WTC11 (cell line): ENCODE measurements at regions not wholly inside any gene's neighbourhood (a gene's known extent, or its start where the extent isn't known, plus 50 kb on each side); places are given as distances from the start of the nearest gene placed in this dataset.
"Not testable (repeated sequence)": the region's sequence is repeated elsewhere in the genome, so short reads cannot be mapped to it uniquely, and the experiment has no call there.

Source experiments
- ATAC-seq: fragments of 200-7000 bp; cut with Tn5 transposase; 2 replicates; pipeline ENCODE4 v1.10.0; 2021; ENCODE audit warnings: mild to moderate bottlenecking, moderate library complexity
- CTCF ChIA-PET: fragments of 300-600 bp; sonication (Branson Sonifier 250); formaldehyde crosslinking; loops from one replicate; lab custom pipeline; 2021; ENCODE audit warnings: antibody characterized with exemption; lab: Charles Lee
- POLR2A ChIA-PET: fragments of 350-600 bp; sonication (Branson Sonifier 250); formaldehyde crosslinking; loops from one replicate; lab custom pipeline; 2021; ENCODE audit warnings: antibody characterized with exemption; lab: Charles Lee
- DNase-seq: peaks from one replicate; pipeline ENCODE4 v3.0.0; 2021; ENCODE audit warnings: low spot score
- H3K27ac Mint-ChIP-seq: 2 replicates; pipeline ENCODE4 v1.8.0; 2021; ENCODE audit warnings: mixed read lengths
- H3K27me3 Mint-ChIP-seq: 2 replicates; pipeline ENCODE4 v1.8.0; 2021; ENCODE audit warnings: low read depth, mild to moderate bottlenecking, moderate library complexity, mixed read lengths
- H3K36me3 Mint-ChIP-seq: 2 replicates; pipeline ENCODE4 v1.8.0; 2021; ENCODE audit warnings: mixed read lengths
- H3K4me1 Mint-ChIP-seq: 2 replicates; pipeline ENCODE4 v1.8.0; 2022; ENCODE audit warnings: mixed read lengths
- H3K4me3 Mint-ChIP-seq: 2 replicates; pipeline ENCODE4 v1.8.0; 2021; ENCODE audit warnings: mild to moderate bottlenecking, moderate library complexity, mixed read lengths
- H3K9me3 Mint-ChIP-seq: 2 replicates; pipeline ENCODE4 v1.8.0; 2021; ENCODE audit warnings: mixed read lengths
- CTCF ChIP-seq: fragments of 200-600 bp; IDR thresholded peaks from 2 replicates; pipeline ENCODE4 v1.8.0; 2022; ENCODE audit warnings: antibody characterized with exemption
- FOXJ3 ChIP-seq: sonication (generic); formaldehyde crosslinking; IDR thresholded peaks from 2 replicates; pipeline ENCODE4 v1.9.0; 2021; ENCODE audit warnings: missing genetic modification reagents, mild to moderate bottlenecking, borderline replicate concordance
- GRHL2 ChIP-seq: fragments of 250-450 bp; sonication (Bioruptor Pico); IDR thresholded peaks from 2 replicates; pipeline ENCODE4 v1.8.0; 2022; ENCODE audit warnings: mild to moderate bottlenecking, moderate library complexity; ENCODE audit not compliant: insufficient replicate concordance, severe bottlenecking
- GTF2I ChIP-seq: fragments of 250-450 bp; sonication (Bioruptor Pico); conservative IDR thresholded peaks from 2 replicates; pipeline ENCODE4 v1.4.0; 2021; ENCODE audit warnings: mild to moderate bottlenecking
- NFE2L1 ChIP-seq: sonication (generic); formaldehyde crosslinking; IDR thresholded peaks from 2 replicates; pipeline ENCODE4 v1.8.1; 2023; ENCODE audit warnings: missing genetic modification reagents
- NR1H2 ChIP-seq: sonication (generic); formaldehyde crosslinking; IDR thresholded peaks from 2 replicates; pipeline ENCODE4 v1.9.0; 2021; ENCODE audit warnings: mild to moderate bottlenecking, moderate library complexity, missing genetic modification reagents
- PREB ChIP-seq: sonication (generic); formaldehyde crosslinking; IDR thresholded peaks from 2 replicates; pipeline ENCODE4 v1.8.1; 2022; ENCODE audit warnings: mild to moderate bottlenecking, missing genetic modification reagents, moderate library complexity, borderline replicate concordance
- RORB ChIP-seq: fragments of 250-450 bp; sonication (Bioruptor Pico); IDR thresholded peaks from 2 replicates; pipeline ENCODE4 v1.9.0; 2021; ENCODE audit warnings: mild to moderate bottlenecking
- TP53 ChIP-seq: sonication (generic); formaldehyde crosslinking; IDR thresholded peaks from 2 replicates; pipeline ENCODE4 v1.8.1; 2023; ENCODE audit warnings: mild to moderate bottlenecking, missing genetic modification reagents
- ZBTB21 ChIP-seq: sonication (generic); formaldehyde crosslinking; IDR thresholded peaks from 2 replicates; pipeline ENCODE4 v1.8.1; 2023; ENCODE audit warnings: mild to moderate bottlenecking, missing genetic modification reagents, borderline replicate concordance
- ZNF138 ChIP-seq: sonication (generic); formaldehyde crosslinking; conservative IDR thresholded peaks from 2 replicates; pipeline ENCODE4 v1.8.1; 2022; ENCODE audit warnings: mild to moderate bottlenecking, moderate library complexity, missing genetic modification reagents
- TF ChIP-seq, protein P1 (sequence below): fragments of 250-450 bp; sonication (Bioruptor Pico); IDR thresholded peaks from 2 replicates; pipeline ENCODE4 v1.8.0; 2021; ENCODE audit warnings: mild to moderate bottlenecking

DNA sequence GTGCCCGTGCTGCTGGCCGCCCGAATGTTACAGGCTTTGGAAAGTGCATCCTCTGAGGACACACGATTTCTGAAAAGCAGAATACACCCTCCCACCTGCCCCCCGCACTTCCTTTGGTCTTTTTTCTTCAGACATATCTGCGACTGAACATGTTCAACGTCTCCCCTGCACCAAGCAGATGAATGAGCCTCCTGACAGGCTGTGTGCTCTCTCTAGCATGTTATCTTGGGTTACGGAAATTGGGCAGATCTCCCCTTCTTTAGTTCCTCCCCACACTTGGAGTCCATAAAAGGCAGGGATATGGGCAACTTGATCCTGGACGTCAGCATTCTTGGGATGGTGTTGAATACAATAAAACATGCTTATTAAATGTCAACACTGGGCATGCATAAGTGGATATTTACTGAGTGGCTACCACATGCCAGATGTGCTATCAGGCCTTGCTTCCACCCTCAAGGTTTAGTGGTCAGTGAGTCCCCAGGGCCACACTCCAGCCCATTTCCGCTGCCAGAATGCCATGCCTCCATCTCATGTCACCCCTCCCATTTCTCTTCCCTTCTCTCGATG lies 130.4 kb downstream of the TRIM43 start (continued):
- no peak for TF ChIP-seq PREB (CRISPR knock-in tag)
- TF ChIP-seq, protein P1, sequence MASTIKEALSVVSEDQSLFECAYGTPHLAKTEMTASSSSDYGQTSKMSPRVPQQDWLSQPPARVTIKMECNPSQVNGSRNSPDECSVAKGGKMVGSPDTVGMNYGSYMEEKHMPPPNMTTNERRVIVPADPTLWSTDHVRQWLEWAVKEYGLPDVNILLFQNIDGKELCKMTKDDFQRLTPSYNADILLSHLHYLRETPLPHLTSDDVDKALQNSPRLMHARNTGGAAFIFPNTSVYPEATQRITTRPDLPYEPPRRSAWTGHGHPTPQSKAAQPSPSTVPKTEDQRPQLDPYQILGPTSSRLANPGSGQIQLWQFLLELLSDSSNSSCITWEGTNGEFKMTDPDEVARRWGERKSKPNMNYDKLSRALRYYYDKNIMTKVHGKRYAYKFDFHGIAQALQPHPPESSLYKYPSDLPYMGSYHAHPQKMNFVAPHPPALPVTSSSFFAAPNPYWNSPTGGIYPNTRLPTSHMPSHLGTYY (CRISPR knock-in tag) = no peak
- no peak for TF ChIP-seq TP53 (CRISPR knock-in tag)
- no peak for TF ChIP-seq GTF2I (CRISPR knock-in tag)
- no peak for TF ChIP-seq GRHL2
- TF ChIP-seq NFE2L1 (CRISPR knock-in tag) = no peak

- H3K27me3 Mint-ChIP-seq, H3K9me3 Mint-ChIP-seq, ATAC-seq, H3K4me1 Mint-ChIP-seq, H3K27ac Mint-ChIP-seq, H3K4me3 Mint-ChIP-seq, H3K36me3 Mint-ChIP-seq, POLR2A ChIA-PET, DNase-seq: not testable (repeated sequence)
- CTCF ChIA-PET = interaction anchor here (1.1 to 1.7 kb wide), 2 partner anchors 335 to 492 kb away, joined by 3 to 5 read pairs; no protein-coding TSS in a partner anchor
Measured at GRCh38 chr2:95723627-95724210, 131.9 kb downstream of the TRIM43 start.

- ATAC-seq, H3K36me3 Mint-ChIP-seq, H3K4me1 Mint-ChIP-seq, H3K27ac Mint-ChIP-seq, DNase-seq, CTCF ChIA-PET, H3K4me3 Mint-ChIP-seq, H3K9me3 Mint-ChIP-seq, H3K27me3 Mint-ChIP-seq: not testable (repeated sequence)
- POLR2A ChIA-PET = interaction anchor here (0.6 kb wide), 1 partner anchor 519 kb away, joined by 3 read pairs; no protein-coding TSS in a partner anchor
Measured at GRCh38 chr2:95725191-95725590, 133.4 kb downstream of the TRIM43 start.

- DNase-seq, H3K4me1 Mint-ChIP-seq, ATAC-seq, H3K4me3 Mint-ChIP-seq, POLR2A ChIA-PET, H3K27me3 Mint-ChIP-seq, H3K9me3 Mint-ChIP-seq, CTCF ChIA-PET, H3K36me3 Mint-ChIP-seq, H3K27ac Mint-ChIP-seq: not testable (repeated sequence)
Measured at GRCh38 chr2:95725677-95726076, 133.9 kb downstream of the TRIM43 start.

DNA sequence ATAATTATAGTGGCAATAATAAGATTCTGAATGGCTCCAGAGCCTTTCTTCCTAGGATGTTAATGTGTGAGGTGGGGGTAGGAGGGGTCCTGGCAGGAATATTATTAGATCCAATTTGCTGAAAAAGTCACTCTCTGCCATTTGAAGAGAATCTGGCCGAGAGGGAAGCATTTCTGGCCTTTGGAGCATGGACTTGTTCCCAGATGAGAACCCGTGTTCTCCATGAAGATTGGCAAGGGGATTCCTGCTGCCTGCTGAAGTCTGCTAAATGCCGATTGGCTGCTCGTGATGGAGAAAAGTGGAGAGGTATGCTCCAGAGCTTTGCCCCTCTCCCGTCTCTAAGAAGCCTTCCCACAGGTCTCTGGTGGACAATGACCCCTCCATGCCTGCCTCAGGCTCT lies 135.6 kb downstream of the TRIM43 start:
- DNase-seq, H3K36me3 Mint-ChIP-seq, POLR2A ChIA-PET, ATAC-seq, H3K27me3 Mint-ChIP-seq, H3K4me3 Mint-ChIP-seq, CTCF ChIA-PET, H3K4me1 Mint-ChIP-seq, H3K27ac Mint-ChIP-seq: not testable (repeated sequence)
- H3K9me3 Mint-ChIP-seq = peaks cover 15% of the 10 kb centered on the region

DNA sequence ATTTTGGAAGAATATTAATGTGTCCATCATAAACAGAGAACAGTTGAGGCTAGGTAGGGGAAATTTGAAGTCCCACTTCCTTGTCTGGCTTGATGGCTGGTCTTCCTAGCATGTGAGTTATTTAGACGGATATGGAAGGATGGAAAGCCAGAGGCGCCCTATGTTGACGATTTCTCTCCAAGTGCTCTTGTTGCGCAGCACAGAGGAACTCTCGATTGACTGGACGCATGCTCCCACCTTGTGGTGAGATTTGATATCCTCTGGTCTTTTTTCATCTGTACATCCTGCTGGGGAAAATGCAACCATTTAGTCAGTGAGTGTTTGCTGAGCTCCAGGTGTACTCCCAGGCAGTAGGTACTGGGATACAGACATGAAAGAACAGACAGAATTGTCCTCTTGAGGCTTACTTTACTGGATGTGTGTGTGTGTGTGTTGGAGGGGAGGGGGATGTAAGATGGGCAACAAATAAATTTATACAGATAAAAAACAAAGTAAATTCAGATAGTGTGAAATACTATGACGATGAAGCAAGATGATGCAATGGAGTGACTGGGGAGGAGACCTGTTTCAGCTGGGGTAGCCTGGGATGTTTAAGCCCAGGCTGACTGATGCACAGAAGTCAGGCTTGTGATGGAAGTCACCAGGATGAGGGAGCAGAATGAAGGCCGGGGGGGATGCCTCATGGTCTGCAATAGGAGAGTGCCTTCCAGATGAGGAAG lies 137.2 kb downstream of the TRIM43 start:
- CTCF ChIA-PET = interaction anchor here (1.1 to 2.8 kb wide), 3 partner anchors 293 to 498 kb away, joined by 3 to 17 read pairs (median 4); no protein-coding TSS in a partner anchor
- Mint-ChIP-seq H3K4me1 (peaks cover 3% of the 10 kb centered on the region; the same call in 1 of the 2 replicates), H3K27me3 (peaks cover 2% of the 10 kb centered on the region; the same call in 1 of the 2 replicates), H3K4me3 (no peak overlapping the region), H3K36me3 (no peaks in the 10 kb centered on the region), H3K27ac (no peak overlapping the region), H3K9me3 (peaks cover 19% of the 10 kb centered on the region)
- DNase-seq (peak; percentile 63), ATAC-seq (peak; percentile 95)
- POLR2A ChIA-PET = interaction anchor here (0.6 kb wide), 1 partner anchor 387 kb away, joined by 3 read pairs; no protein-coding TSS in a partner anchor
- TF ChIP-seq ZNF138 (CRISPR knock-in tag) (no peak), CTCF (peak; percentile 49; the same call in 1 of the 2 replicates), NR1H2 (CRISPR knock-in tag) (no peak), RORB (no peak), FOXJ3 (no peak), ZBTB21 (no peak)
